H1 (cell line): ENCODE measurements at regions not wholly inside any gene's neighbourhood (a gene's known extent, or its start where the extent isn't known, plus 50 kb on each side); places are given as distances from the start of the nearest gene placed in this dataset.

Experiments
- CBX8 ChIP-seq: fragments of 300-800, 300-1000 bp; sonication (generic); IDR thresholded peaks from 2 replicates; pipeline ENCODE4 v1.7.1; 2016; ENCODE audit warnings: low read depth, low read length, borderline replicate concordance
- POLR2AphosphoS5 ChIP-seq: IDR thresholded peaks from 2 replicates; pipeline ENCODE4 v1.6.1; 2011; ENCODE audit warnings: low read depth, low read length
- TF ChIP-seq, protein P1 (sequence below), 3 experiments: IDR thresholded peaks; 1 replicate in 2 of 3; 2 replicates in 1 of 3; pipeline versions ENCODE4 v1.5.1 to v1.6.1; 2011; ENCODE audit warnings: low read length in 3 of 3, mild to moderate bottlenecking in 3 of 3, inconsistent platforms in 2 of 3, low read depth in 1 of 3, moderate library complexity in 1 of 3; ENCODE audit not compliant: insufficient read depth in 1 of 3; ENCODE audit errors: control extremely low read depth in 1 of 3

GRCh38 chr3:162879021-162879562, 1382.5 kb downstream of the OTOL1 start:
- TF ChIP-seq, protein P1, sequence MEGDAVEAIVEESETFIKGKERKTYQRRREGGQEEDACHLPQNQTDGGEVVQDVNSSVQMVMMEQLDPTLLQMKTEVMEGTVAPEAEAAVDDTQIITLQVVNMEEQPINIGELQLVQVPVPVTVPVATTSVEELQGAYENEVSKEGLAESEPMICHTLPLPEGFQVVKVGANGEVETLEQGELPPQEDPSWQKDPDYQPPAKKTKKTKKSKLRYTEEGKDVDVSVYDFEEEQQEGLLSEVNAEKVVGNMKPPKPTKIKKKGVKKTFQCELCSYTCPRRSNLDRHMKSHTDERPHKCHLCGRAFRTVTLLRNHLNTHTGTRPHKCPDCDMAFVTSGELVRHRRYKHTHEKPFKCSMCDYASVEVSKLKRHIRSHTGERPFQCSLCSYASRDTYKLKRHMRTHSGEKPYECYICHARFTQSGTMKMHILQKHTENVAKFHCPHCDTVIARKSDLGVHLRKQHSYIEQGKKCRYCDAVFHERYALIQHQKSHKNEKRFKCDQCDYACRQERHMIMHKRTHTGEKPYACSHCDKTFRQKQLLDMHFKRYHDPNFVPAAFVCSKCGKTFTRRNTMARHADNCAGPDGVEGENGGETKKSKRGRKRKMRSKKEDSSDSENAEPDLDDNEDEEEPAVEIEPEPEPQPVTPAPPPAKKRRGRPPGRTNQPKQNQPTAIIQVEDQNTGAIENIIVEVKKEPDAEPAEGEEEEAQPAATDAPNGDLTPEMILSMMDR (IDR thresholded peaks at IDR 0.05; ENCODE audit: control extremely low read depth in 1 of 3, insufficient read depth in 1 of 3, low read depth in 1 of 3, low read length in 3 of 3), result no peak
- no peak for TF ChIP-seq POLR2AphosphoS5
- no peak for TF ChIP-seq CBX8
